Activated naive CD4-positive, alpha-beta T cell treated with anti-CD3 and anti-CD28 coated beads, Interleukin-2, amount 10 ng/mL, durations not matched to agents 7 days and 5 days (primary cell): ENCODE measurements at regions not wholly inside any gene's neighbourhood (a gene's known extent, or its start where the extent isn't known, plus 50 kb on each side); places are given as distances from the start of the nearest gene placed in this dataset.
"Not testable (repeated sequence)": the region's sequence is repeated elsewhere in the genome, so short reads cannot be mapped to it uniquely, and the experiment has no call there.

Experiments used
- CTCF ChIA-PET: fragments of 350-600 bp; sonication (Branson Sonifier 250); formaldehyde crosslinking; loops from one replicate; lab custom pipeline; 2021; ENCODE audit warnings: antibody characterized with exemption; lab: Charles Lee
- DNase-seq: peaks from one replicate; pipeline ENCODE4 v3.0.0-alpha.2; 2020
- H3K27ac Mint-ChIP-seq: one replicate; pipeline ENCODE4 v1.8.0; 2021; ENCODE audit warnings: mild to moderate bottlenecking, moderate library complexity, mixed read lengths
- H3K27me3 Mint-ChIP-seq: one replicate; pipeline ENCODE4 v1.8.0; 2021; ENCODE audit warnings: mild to moderate bottlenecking, mixed read lengths
- H3K36me3 Mint-ChIP-seq: one replicate; pipeline ENCODE4 v1.8.0; 2021; ENCODE audit warnings: mixed read lengths
- H3K4me1 Mint-ChIP-seq: one replicate; pipeline ENCODE4 v1.8.0; 2021; ENCODE audit warnings: mixed read lengths
- H3K4me3 Mint-ChIP-seq: one replicate; pipeline ENCODE4 v1.8.0; 2021; ENCODE audit warnings: mild to moderate bottlenecking, moderate library complexity, mixed read lengths
- H3K9me3 Mint-ChIP-seq: one replicate; pipeline ENCODE4 v1.8.0; 2021; ENCODE audit warnings: mixed read lengths

DNA sequence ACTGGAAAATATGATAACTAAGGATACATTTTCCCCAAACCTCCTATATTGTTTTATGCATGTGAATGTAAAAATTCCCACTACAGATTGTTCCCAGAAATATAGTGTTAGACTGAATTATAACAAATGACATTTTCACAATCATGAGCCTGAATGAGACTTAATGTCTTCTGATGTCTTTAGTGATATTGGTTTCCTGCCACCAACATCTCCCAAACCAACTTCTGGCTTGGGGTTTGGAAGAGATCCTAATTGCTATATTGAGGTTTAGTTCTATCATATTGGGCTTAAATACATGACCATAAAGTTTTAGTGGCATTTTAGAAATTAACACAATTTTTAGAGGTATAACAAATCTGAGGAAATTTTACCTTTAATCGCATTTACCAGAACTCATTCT is 445.3 kb upstream of the CCDC54 start:
- Mint-ChIP-seq H3K4me3 (no peak overlapping the region), H3K27me3 (no peaks in the 10 kb centered on the region), H3K4me1 (no peaks in the 10 kb centered on the region), H3K9me3 (no peaks in the 10 kb centered on the region), H3K27ac (no peak overlapping the region), H3K36me3 (no peaks in the 10 kb centered on the region)
- no peak for DNase-seq
- CTCF ChIA-PET: no interaction called here

DNA sequence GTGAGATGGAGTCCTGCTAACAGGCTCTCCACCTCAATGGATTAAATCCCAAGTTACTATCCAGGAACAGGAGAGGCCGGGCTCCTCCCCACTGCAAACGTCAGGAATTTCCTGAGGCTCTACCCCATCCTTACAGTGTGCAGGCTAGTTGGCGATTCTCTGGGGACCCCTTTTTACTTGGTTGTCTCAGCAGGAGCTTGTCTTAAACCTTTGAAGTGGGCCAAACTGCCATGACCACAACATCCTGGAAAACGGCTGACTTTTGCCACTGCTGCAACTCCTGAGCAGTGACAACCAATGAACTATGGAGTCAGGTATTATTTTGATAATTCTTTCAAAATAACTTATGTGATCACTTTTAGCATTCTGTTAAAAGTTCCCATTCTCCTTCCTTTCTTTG is 440.9 kb upstream of the CCDC54 start:
- DNase-seq: no peak
- H3K4me1 Mint-ChIP-seq: no peaks in the 10 kb centered on the region
- H3K4me3 Mint-ChIP-seq: no peak overlapping the region
- H3K27ac Mint-ChIP-seq: no peak overlapping the region
- no peaks in the 10 kb centered on the region for H3K9me3 Mint-ChIP-seq
- CTCF ChIA-PET: no interaction called here
- no peaks in the 10 kb centered on the region for H3K27me3 Mint-ChIP-seq
- H3K36me3 Mint-ChIP-seq: no peaks in the 10 kb centered on the region

DNA sequence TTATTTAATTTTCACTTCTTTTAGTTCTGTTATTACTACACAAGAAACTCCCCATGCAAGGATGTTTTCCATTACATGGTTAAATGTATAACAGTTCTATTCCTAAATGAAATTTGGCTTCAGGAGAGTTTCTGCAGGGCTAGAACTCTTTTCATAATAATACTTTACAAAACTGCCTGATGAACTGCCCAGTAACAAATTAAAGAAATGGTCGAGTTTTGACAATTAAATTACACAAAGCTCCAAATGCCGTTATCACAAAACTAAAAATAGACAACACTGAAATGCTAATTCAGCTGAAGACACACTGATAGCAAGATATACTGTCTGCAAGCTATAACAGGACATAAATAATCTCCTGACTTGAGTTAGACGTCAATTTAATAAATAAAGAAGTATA is 435.2 kb upstream of the CCDC54 start:
- Mint-ChIP-seq H3K36me3 (no peaks in the 10 kb centered on the region), H3K27ac (no peak overlapping the region)

DNA sequence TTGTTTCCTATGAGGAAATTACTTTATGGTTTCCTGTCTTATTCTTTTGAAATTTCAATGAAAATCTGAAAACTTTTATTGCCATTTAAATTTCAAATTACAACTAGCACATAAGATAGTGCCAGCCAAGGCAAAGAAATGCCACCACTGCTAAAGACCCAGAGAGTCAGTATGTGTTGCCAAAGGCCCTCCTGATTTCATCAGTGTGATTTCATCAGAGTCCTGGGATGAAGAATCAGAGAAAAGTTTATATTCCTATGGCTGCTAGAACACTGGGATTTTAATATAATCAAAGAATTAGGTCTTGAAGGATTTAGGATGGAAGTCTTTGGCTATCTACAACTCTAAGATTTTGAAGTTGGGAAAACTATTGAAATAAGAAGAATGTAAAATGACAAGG is 434.2 kb upstream of the CCDC54 start:
- no peak for DNase-seq
- Mint-ChIP-seq H3K36me3 (no peaks in the 10 kb centered on the region), H3K9me3 (no peaks in the 10 kb centered on the region), H3K27me3 (no peaks in the 10 kb centered on the region), H3K4me3 (no peak overlapping the region), H3K4me1 (no peaks in the 10 kb centered on the region), H3K27ac (no peak overlapping the region)
- CTCF ChIA-PET: no interaction called here

More for the DNA sequence above, 435.2 kb upstream of the CCDC54 start:
- Mint-ChIP-seq H3K9me3 (no peaks in the 10 kb centered on the region), H3K27me3 (no peaks in the 10 kb centered on the region), H3K4me3 (no peak overlapping the region), H3K4me1 (no peaks in the 10 kb centered on the region)
- no peak for DNase-seq
- CTCF ChIA-PET: no interaction called here

DNA sequence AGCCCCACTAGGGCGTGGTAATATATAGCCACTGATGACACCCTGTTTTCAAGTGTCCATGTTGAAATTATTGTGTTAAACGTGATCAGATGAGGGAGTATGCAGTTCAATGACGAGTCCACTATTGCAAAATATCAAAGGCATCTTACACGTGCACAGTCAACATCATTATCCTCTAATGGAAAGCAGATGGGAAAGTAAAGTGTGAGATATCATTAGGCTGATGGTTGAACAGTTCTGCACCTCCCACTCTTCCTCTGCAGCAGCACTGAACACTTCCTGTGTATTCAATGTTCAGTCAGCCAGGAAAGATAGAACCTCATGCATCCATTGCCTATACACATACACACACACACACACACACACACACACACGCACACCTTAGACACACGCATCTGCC is 431.8 kb upstream of the CCDC54 start:
- H3K36me3 Mint-ChIP-seq: no peaks in the 10 kb centered on the region
- H3K4me1 Mint-ChIP-seq: no peaks in the 10 kb centered on the region
- H3K27me3 Mint-ChIP-seq: no peaks in the 10 kb centered on the region
- H3K4me3 Mint-ChIP-seq: no peak overlapping the region
- no peaks in the 10 kb centered on the region for H3K9me3 Mint-ChIP-seq
- no peak for DNase-seq
- CTCF ChIA-PET: no interaction called here
- no peak overlapping the region for H3K27ac Mint-ChIP-seq

DNA sequence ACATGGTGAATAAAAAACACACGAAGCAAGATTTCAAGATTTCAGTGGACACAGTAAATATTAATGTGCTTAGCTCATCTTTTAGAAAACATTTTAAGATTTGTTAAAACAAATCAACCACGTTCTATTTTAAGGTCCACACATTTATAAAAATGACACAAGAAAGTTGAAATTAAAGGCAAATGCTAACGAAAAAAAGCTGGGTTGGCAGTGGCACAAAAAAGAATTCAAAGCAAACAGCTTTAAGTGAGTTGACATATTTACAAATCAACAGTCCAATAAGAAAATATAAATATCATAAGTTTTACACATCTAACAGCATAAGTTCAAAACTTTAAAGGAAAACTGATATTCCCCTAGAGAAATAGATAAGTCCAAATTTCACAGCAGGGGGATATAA is 430.4 kb upstream of the CCDC54 start:
- DNase-seq: no peak
- H3K27me3 Mint-ChIP-seq: no peaks in the 10 kb centered on the region
- no peaks in the 10 kb centered on the region for H3K36me3 Mint-ChIP-seq
- H3K27ac Mint-ChIP-seq: no peak overlapping the region
- CTCF ChIA-PET: no interaction called here
- no peaks in the 10 kb centered on the region for H3K9me3 Mint-ChIP-seq
- H3K4me3 Mint-ChIP-seq: no peak overlapping the region
- no peaks in the 10 kb centered on the region for H3K4me1 Mint-ChIP-seq

DNA sequence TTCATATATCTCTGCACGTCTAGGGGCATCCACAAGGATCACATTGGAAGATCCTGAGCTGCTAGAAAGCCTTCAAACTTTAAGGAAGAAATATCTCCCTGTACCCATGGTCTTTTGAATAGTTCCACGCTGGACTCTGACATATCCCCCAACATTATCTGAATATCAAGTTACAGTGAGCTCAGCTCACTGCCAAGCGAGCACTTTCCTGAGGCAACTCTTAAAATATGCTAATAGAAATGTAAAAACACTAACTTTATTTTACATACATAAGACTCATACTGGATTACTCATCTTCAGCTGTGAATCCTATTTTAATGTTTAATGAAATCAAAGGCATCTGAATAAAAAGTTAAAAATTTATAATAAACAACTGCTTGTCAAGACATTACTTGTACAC is 420.2 kb upstream of the CCDC54 start:
- Mint-ChIP-seq H3K27me3 (no peaks in the 10 kb centered on the region), H3K4me3 (no peak overlapping the region), H3K9me3 (no peaks in the 10 kb centered on the region), H3K4me1 (no peaks in the 10 kb centered on the region), H3K36me3 (no peaks in the 10 kb centered on the region), H3K27ac (no peak overlapping the region)
- no peak for DNase-seq
- CTCF ChIA-PET: no interaction called here

DNA sequence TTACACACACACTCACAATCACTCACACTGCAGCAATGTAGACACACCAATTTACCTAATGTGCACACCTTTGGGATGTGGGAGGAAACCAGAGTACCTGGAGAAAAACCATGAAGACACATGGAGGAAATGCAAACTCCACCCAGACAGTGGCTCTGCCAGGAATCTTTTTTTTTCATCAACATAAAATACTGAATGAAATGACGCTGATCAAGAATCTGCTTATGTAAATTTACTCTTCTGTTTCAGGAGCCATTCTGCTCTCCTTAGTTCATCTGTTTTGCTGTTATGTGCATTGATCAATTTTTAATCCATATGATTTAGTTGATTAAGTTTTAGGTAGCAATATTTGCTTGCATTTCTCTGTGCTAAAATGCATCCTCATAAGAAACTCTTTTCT is 414.2 kb upstream of the CCDC54 start:
- DNase-seq: no peak
- H3K27ac Mint-ChIP-seq: no peak overlapping the region
- H3K36me3 Mint-ChIP-seq: no peaks in the 10 kb centered on the region
- no peak overlapping the region for H3K4me3 Mint-ChIP-seq
- H3K4me1 Mint-ChIP-seq: no peaks in the 10 kb centered on the region
- H3K27me3 Mint-ChIP-seq: no peaks in the 10 kb centered on the region
- H3K9me3 Mint-ChIP-seq: no peaks in the 10 kb centered on the region
- CTCF ChIA-PET: no interaction called here

DNA sequence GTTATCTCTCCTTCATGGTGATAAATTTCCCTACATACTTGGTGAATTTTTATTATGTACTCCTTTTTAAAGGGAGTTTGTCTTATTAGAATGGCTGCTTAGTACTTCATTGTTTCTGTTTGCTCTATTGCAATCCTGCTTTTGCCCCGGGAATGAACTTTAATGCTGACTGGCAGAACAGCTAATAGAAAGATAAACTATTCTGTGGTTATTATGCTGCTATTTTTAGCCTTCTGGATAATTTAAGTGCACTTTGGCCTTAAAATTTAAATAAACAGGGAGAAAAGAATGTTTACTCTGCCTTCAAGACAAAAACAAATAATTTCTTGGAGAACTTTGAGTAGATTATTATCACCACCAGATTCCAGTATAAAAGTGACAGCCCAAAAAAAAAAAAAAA is 413.8 kb upstream of the CCDC54 start:
- no peak for DNase-seq

DNA sequence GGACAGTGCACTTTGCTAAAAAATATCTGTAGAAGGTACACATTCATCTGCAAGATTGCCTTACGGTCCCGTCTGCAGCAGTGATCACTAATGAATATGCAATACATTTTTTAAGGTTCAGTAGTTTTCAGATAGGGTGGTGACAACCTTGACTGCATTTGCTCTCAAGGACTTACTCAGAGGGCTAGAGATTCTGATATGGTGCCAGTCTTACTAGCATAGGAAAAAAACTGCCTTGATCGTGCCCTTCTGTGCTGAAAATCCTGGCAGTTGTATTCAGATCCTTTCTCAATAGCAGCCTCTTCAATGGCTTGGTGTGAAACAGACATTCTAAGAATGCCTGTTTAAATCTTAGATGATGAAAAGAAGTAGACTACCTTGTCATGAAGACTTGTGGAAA is 411.9 kb upstream of the CCDC54 start:
- DNase-seq: no peak
- CTCF ChIA-PET: interaction anchor here (0.8 kb wide), 1 partner anchor 212 kb away, joined by 3 read pairs; no protein-coding TSS in a partner anchor
- no peaks in the 10 kb centered on the region for H3K4me1 Mint-ChIP-seq
- no peaks in the 10 kb centered on the region for H3K27me3 Mint-ChIP-seq
- no peaks in the 10 kb centered on the region for H3K9me3 Mint-ChIP-seq
- no peak overlapping the region for H3K4me3 Mint-ChIP-seq
- no peaks in the 10 kb centered on the region for H3K36me3 Mint-ChIP-seq
- H3K27ac Mint-ChIP-seq: no peak overlapping the region

More for the DNA sequence above, 413.8 kb upstream of the CCDC54 start:
- H3K36me3 Mint-ChIP-seq: no peaks in the 10 kb centered on the region
- no peaks in the 10 kb centered on the region for H3K9me3 Mint-ChIP-seq
- no peak overlapping the region for H3K4me3 Mint-ChIP-seq
- CTCF ChIA-PET: no interaction called here
- H3K4me1 Mint-ChIP-seq: no peaks in the 10 kb centered on the region
- H3K27ac Mint-ChIP-seq: no peak overlapping the region
- H3K27me3 Mint-ChIP-seq: no peaks in the 10 kb centered on the region

DNA sequence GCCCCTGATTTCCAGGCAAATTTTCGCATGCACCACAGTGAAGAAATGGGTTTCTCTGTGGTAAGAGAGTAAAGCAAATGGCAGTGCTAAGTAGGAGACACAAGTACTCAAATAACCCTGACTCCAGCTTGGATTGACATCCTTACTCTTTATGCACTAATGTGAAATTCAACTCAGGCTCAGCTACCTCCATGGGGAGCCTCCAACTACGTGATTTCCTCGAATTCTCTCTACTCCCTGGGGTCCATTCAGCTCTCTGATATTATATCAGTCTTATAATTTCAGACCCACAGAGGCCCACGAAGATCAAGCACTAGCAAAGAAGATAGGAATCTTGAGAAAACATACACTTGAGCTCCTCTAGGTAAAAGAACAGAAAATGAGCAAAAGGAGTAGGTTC is 407.6 kb upstream of the CCDC54 start:
- CTCF ChIA-PET: interaction anchor here (0.6 kb wide), 1 partner anchor 449 kb away, joined by 3 read pairs; no protein-coding TSS in a partner anchor
- Mint-ChIP-seq H3K27ac (no peak overlapping the region), H3K4me1 (no peaks in the 10 kb centered on the region), H3K36me3 (no peaks in the 10 kb centered on the region), H3K27me3 (no peaks in the 10 kb centered on the region), H3K4me3 (no peak overlapping the region), H3K9me3 (no peaks in the 10 kb centered on the region)
- DNase-seq: no peak

DNA sequence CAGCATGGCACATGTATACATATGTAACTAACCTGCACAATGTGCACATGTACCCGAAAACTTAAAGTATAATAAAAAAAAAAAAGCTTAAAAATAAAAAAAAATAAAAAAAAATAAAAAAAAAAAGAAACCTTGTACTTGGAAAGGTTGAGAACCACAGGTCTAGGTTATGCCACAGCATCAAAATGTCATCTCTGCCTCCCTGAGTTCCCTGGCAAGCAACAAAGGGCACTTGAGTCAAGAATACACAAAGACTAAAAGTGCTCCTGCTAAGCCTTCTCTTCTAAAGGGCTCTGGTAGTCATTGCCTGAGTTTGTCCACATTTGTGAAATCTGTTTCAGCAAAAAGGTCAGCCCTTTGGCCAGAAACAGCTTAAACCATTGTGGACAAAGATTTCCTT is 395.8 kb upstream of the CCDC54 start:
- no peak for DNase-seq
- no peaks in the 10 kb centered on the region for H3K9me3 Mint-ChIP-seq
- no peak overlapping the region for H3K4me3 Mint-ChIP-seq
- no peak overlapping the region for H3K27ac Mint-ChIP-seq
- no peaks in the 10 kb centered on the region for H3K4me1 Mint-ChIP-seq
- no peaks in the 10 kb centered on the region for H3K27me3 Mint-ChIP-seq
- no peaks in the 10 kb centered on the region for H3K36me3 Mint-ChIP-seq
- CTCF ChIA-PET: no interaction called here

DNA sequence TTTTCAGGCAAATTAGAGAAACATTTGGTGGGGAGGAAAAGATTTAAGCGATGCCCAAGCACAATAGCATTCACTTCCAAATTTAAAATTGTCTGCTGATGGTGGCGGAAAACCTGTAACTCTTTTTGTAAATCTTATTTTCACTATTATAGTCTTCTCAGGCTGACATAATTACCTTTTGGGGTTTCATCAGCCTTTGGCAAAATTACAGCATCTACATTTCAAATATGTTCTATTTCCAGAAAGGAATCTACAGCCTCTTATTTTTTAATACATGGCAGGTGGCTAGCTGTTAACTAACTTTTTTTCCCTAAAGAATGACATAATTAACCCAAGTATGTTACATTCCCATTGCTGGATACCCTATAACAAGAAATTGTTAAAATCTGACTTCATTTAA is 391.5 kb upstream of the CCDC54 start:
- H3K27ac Mint-ChIP-seq: no peak overlapping the region
- H3K4me1 Mint-ChIP-seq: no peaks in the 10 kb centered on the region
- no peaks in the 10 kb centered on the region for H3K36me3 Mint-ChIP-seq
- CTCF ChIA-PET: no interaction called here
- peaks cover 11% of the 10 kb centered on the region for H3K9me3 Mint-ChIP-seq
- H3K27me3 Mint-ChIP-seq: no peaks in the 10 kb centered on the region
- DNase-seq: no peak
- H3K4me3 Mint-ChIP-seq: no peak overlapping the region

DNA sequence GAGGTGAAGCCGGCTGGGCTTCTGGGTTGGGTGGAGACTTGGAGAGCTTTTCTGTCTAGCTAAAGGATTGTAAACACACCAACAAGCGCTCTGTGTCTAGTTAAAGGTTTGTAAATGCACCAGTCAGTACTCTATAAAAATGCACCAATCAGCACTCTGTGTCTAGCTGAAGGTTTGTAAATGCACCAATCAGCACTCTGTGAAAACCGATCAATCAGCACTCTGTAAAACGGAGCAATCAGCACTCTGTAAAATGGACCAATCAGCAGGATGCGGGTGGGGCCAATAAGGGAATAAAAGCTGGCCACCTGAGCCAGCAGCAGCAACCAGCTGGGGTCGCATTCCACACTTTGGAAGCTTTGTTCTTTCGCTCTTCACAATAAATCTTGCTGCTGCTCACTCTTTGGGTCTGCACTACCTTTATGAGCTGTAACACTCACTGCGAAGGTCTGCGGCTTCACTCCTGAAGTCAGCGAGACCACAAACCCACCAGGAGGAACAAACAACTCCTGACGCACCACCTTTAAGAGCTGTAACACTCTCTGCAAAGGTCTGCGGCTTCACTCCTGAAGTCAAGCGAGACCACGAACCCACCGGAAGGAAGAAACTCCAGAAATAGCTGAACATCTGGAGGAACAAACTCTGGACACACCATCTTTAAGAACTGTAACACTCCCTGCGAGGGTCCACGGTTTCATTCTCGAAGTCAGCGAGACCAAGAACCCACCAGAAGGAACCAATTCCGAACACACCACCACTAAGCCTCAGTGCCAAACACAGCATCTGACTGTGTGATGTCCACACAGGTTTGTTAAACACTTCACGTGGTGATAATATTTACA is 378.2 kb upstream of the CCDC54 start:
- DNase-seq, CTCF ChIA-PET, H3K36me3 Mint-ChIP-seq, H3K4me1 Mint-ChIP-seq, H3K27ac Mint-ChIP-seq, H3K27me3 Mint-ChIP-seq, H3K9me3 Mint-ChIP-seq, H3K4me3 Mint-ChIP-seq: not testable (repeated sequence)

DNA sequence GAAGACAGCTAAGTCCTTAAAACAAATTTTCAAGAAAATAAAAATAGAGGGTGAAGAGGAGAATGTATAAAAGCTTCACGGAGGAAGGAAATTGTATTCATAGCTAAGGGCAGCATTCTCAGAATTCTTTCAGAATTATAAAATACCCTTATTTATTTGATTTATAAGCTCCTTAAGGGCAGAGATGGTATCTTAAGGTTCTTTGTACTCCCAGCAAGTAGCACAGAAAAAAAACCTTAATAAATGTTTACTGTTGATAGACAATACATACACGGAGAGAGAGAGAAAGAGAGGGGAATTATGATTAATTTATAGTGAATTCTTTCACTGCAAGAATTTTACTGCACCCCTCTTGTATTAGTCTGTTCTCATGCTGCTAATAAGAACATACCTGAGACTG is 375.6 kb upstream of the CCDC54 start:
- H3K4me3 Mint-ChIP-seq: no peak overlapping the region

More for the DNA sequence above, 375.6 kb upstream of the CCDC54 start:
- CTCF ChIA-PET: no interaction called here
- peaks cover 7% of the 10 kb centered on the region for H3K9me3 Mint-ChIP-seq
- no peaks in the 10 kb centered on the region for H3K27me3 Mint-ChIP-seq
- peaks cover 5% of the 10 kb centered on the region for H3K4me1 Mint-ChIP-seq
- H3K27ac Mint-ChIP-seq: no peak overlapping the region
- H3K36me3 Mint-ChIP-seq: no peaks in the 10 kb centered on the region
- DNase-seq: no peak
